GM12874 (cell line): ENCODE measurements at regions not wholly inside any gene's neighbourhood (a gene's known extent, or its start where the extent isn't known, plus 50 kb on each side); places are given as distances from the start of the nearest gene placed in this dataset.

Experiments
- CTCF ChIP-seq: IDR thresholded peaks from 2 replicates; pipeline ENCODE4 v1.5.1; 2011; ENCODE audit warnings: low read depth, mild to moderate bottlenecking, control low read depth, low read length, moderate library complexity; ENCODE audit not compliant: insufficient read depth

- no peak for TF ChIP-seq CTCF
Measured at GRCh38 chr18:39701839-39702238, 2136.2 kb upstream of the CELF4 start.

GRCh38 chr18:39701055-39701783 lies 2135.6 kb upstream of the CELF4 start:
- TF ChIP-seq CTCF, result no peak

DNA sequence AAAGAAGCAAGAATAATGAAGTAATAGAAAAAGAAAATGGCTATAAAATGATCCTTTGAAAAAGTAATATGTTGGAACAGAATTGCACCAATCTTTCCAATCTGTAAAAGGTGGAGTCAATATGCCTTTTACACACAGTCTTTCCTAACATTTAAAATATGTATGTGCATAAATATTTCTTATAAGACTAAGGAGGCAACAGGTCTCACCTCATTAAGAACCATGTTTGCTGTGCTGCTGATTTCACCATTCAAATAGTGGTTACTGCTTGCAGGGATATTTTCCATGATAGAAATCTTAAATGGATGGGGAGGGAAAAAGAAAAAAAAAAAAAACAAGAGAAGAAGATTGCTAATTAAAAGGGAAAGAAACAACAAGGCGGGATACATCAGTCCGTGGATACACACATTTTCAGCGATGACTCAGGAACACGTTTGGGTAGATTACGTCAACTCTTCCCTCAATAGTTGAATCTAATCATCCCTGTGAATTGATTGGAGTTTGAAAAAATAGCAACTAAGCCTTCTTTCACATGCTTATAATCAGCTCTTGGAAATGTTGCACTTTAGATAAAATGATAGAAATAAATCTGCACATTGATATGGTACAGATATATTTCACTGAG lies 2133.9 kb upstream of the CELF4 start:
- no peak for TF ChIP-seq CTCF

DNA sequence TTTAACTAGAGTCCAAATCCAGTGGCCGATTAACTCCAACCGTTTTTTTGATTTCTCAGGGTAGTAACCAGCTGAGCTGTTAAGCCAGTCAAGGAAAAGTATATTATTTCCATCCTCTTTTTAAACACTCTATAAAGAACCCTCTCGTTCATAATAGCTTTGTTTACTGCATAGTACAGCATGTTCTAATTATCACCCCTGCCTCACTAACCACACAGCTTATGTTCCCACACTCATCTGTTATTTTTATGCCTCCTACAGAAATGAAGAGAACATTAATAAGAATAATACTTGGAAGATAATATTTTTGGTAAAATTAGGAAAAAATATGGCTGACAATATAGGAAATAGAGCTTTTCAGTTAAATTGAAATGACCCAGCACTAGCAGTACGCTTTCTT lies 2132.8 kb upstream of the CELF4 start:
- no peak for TF ChIP-seq CTCF

DNA sequence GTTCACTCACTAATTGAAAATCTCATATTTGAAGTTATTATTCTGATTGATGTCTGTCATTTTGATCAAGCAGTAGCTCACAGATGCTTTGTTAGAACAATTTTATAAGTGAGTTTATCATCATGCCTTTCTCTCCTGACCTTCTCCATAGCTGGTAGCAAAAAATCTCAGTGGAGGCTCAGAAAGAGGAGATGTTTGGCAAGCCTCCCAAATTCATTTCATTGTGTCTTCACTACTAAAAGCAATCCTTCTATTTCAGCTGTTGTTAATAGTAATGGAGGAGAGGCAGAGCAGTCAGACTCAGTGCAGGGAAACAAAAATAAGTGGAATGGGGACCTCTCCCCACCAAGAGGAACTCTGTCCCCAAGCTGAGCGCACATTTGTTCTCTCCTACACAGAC lies 2127.8 kb upstream of the CELF4 start:
- TF ChIP-seq CTCF, result no peak

DNA sequence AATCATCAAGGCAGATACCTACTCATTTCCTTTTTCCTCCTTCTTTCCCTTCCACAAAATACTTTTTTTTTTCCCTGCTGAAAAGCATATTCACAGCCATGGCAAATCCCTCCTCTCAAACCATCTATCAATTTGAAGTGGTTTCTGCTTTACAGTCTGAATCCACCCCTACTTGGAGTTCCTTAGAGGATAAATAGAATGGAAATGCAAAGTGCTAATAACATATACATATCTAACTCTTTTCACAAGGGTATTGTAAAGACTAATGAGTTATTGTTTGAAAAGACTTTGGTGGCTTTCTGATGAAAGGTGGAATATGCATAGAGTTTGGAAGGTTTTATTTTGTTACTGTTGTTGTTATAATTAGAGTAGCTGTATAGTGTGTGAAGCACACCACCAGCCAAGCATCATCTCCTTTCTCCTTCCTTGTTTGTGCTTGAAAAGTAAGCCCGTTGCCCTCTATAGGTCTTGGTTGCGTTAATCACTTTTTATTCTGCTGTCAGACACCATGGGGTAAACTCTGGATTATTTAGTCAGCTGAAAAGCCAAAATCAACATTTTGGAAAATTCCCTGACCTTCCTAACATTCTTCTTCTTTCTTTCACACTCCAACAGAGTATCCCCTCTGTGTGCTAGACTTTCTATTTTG lies 2126.9 kb upstream of the CELF4 start:
- no peak for TF ChIP-seq CTCF

DNA sequence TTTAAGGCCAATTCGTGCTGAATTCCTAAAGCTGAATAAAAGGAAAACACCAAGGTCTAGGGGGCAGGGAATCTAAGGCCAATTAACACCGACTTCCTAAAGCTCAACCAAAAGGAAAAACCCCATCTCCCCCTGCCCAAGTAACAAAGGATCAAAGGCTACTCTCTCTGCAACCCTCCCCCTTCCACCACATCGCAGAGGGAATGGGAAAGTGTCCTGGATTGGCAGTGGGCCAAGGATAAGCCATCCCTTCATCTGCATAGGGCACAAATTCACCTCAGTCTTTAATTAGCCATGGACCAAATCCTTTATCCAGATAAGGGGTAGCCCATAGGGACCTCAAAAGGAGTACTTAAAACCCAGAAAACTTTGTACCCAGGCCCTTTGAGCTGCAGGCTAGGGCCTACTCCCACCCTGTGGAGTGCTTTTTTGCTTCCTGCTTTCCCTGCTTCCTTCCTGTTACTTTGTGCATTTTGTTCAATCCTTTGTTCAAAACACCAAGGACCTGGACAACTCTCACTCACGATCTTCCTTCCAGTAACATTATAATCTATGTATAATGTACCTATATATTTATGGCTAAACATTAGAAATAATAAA lies 2119.8 kb upstream of the CELF4 start:
- TF ChIP-seq CTCF, result no peak
